Pons (tissue), 1 donor: ENCODE measurements at regions not wholly inside any gene's neighbourhood (a gene's known extent, or its start where the extent isn't known, plus 50 kb on each side); places are given as distances from the start of the nearest gene placed in this dataset.
A peak's percentile ranks its signal among the peaks of the same experiment; 100 is the strongest.

Source experiments
- DNase-seq: peaks from one replicate; pipeline ENCODE4 v3.0.0-alpha.2; 2016; ENCODE audit warnings: low spot score

GRCh38 chr22:48477031-48477721 is 1350.5 kb downstream of the BRD1 start:
- DNase-seq, result peak; percentile 49

DNA sequence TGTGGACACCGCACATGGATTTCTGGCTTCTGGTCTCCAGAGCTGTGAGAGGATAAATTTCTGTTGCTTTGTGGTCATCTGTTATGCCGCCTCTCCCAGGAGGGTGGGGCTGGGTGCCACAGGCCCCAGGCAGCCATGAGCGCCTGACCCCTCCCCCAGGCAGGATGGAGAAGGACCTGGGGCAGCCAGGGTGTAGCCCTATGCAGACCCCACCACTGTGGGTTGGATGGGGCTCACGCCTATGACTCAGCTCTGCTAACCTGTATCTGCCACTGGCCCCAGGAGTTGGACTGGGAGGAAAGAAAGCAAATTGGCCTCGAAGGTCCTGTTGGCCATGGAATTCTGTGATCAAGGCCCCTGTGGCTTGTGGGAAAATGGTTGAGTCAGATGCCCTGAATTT is 1351.1 kb downstream of the BRD1 start:
- no peak for DNase-seq

- no peak for DNase-seq
Measured at GRCh38 chr22:48475661-48476345, 1351.9 kb downstream of the BRD1 start.

GRCh38 chr22:48474881-48475280 is 1352.8 kb downstream of the BRD1 start:
- no peak for DNase-seq

- no peak for DNase-seq
Measured at GRCh38 chr22:48473202-48473601, 1354.5 kb downstream of the BRD1 start.

DNA sequence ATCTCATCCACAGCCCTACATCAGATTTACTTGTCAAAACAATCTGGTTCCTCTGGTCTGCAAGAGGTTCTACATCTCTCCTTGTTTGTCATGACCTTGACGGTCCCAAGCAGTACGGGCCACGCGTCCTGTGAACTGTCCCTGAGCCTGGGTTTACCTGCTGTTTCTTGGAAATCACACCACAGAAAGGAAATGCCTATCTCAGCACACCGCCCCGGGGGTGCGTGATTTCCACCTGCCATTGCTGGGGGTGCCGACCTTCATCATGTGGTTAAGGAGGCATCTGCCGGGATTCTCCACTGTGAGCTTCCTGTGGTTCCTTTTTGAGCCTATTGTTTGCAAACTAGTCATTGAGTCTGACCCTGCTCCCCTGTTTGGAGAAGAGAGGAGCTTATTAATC is 1363.4 kb downstream of the BRD1 start:
- no peak for DNase-seq

- no peak for DNase-seq
Measured at GRCh38 chr22:48459859-48460823, 1367.5 kb downstream of the BRD1 start.

- DNase-seq, result no peak
Measured at GRCh38 chr22:48459259-48459658, 1368.4 kb downstream of the BRD1 start.

GRCh38 chr22:48456449-48456848 is 1371.2 kb downstream of the BRD1 start:
- DNase-seq, result no peak

- no peak for DNase-seq
Measured at GRCh38 chr22:48453751-48454485, 1373.8 kb downstream of the BRD1 start.

DNA sequence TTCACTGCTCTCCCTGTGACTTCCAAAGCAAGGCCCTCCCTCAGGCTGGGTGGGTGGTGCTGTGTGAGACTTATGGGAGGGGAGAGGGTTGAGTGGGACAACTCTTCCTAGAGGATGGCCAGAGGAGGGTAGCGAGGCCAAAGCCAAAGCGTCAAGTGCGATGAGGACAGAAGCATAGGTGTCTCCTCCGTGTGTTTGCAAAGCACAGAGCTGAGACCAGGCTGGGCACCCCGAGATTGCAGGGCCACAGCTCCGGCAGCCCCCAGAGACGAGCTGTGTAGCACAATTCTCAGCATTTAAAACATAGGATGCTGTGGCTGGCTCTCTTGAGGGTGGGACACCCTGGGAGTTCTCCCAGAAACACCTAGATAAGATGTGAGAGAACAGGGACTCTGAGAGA is 1374.5 kb downstream of the BRD1 start:
- no peak for DNase-seq

- DNase-seq, result no peak
Measured at GRCh38 chr22:48452766-48453165, 1374.9 kb downstream of the BRD1 start.

DNA sequence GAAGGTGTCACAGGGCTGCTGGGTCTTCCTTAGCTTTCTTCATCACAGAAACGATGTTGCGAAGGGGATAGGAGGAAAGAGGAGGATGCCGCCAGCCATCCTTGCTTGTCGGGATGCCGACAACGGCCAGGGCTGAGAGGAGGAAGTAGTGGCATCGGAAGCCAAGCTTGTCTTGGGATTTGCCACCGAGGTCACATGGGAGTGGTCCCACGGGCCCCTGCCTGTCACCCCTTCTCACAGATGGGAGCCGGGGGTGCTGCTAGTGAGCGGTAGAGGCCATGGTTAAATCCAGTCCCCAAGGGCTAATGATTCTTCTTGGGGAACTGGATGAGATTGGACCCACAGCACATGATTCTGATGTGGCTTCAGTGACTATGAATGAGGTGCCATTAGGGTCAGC is 1375.8 kb downstream of the BRD1 start:
- DNase-seq, result no peak

DNA sequence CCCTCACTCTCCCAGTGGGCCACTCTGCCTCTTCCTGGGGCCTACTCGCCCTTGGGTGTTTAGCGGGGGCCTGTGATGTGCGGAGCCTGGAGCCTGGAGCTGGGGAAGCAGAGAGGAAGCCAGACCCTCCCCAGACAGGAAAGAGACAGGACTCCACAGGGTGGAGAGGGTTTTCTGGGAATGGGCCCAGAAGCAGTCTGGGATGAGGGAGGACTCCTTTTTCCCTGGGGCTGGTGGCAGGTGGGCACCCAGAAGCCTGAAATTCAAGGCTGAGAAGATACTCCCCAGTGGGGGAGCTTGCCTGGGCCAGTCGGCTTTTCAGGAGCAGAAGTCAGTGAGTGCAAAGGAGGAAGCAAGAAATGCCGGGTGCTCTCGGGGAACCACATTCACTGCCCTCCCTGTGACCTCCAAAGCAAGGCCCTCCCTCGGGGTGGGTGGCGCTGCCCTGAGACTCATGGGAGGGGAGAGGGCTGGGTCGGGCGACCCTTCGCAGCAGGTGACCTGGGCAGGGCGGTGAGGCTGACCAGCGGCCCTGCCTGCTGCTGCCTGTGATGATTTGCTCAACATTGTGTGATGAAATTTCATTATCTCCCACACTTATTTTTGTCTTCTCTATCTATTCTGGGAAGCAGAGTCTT is 1377.4 kb downstream of the BRD1 start:
- DNase-seq, result no peak

DNA sequence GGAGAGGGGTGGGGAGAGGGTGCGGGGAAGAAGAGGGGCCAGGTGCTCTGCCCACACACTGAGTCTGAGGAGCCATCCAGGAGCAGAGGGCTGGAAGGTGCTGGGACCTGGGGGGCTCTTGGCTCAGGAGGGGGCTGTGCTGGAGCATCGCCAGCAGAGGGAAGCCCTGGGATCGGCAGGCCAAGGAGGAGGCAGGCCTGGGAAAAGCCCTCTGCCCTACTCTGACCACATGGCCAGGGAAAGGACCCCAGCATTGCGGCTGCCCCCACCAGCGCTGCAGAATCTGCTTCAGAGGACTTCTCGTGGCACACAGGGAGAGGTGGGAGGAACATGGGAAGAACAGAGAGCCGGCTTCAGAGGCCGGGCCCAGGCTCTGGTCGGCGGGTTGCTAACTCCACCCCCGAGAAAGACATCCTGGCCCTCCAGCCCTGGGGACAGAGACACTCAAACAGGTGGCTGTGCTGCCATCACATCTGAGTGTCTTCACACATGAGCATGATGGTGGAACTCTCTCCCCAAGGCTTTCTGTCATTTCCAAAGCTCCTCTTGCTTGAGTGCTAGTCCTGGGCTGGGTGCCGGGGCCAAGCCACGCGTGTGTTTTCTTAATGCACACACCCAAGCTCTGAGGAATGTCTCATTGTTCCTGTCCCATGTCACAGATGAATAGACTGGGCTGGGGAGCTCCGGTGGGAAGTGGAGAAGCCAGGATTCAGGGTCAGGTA is 1378.0 kb downstream of the BRD1 start:
- no peak for DNase-seq

GRCh38 chr22:48448821-48449220 is 1378.9 kb downstream of the BRD1 start:
- DNase-seq, result no peak

DNA sequence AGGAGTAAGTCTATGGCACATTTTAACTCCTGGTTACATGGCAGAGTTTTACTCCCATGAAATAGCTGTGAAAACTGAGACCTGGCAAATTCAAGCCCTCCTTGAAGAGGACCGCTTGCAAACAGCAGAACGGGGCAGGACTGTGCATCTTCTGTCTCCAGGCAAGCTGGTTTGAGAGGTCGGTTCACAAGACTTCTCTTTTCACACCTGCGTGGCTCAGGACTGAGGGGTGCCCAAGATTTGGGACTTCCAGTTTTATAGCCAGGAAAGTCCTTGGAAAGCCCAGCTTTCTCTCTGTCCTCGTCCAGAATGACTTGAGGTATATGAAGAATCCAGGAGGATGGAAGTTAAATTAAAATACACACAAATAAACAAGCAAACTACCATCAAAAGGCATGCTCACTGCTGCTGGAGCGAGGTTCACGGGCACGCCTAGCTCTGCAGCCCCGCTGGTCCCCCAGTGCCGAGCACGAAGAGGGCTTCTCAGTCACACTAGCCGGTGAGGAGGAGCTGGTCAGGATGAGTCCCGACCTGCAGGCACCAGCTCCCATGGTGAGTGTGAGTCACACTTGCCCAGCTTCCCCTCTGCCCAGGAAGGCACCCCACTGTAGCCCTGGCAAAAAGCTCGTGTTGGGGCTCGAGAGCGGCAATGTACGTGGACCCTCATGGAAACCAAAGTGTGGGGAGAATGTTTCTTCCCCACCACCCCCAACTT is 1382.4 kb downstream of the BRD1 start:
- no peak for DNase-seq

- DNase-seq, result no peak
Measured at GRCh38 chr22:48444320-48445112, 1383.2 kb downstream of the BRD1 start.

- no peak for DNase-seq
Measured at GRCh38 chr22:48443680-48444079, 1384.0 kb downstream of the BRD1 start.
